GM18907 (cell line): ENCODE measurements at regions not wholly inside any gene's neighbourhood (a gene's known extent, or its start where the extent isn't known, plus 50 kb on each side); places are given as distances from the start of the nearest gene placed in this dataset.
"Not testable (repeated sequence)": the region's sequence is repeated elsewhere in the genome, so short reads cannot be mapped to it uniquely, and the experiment has no call there.

Source experiments
- ATAC-seq: cut with Tn5 transposase; IDR thresholded peaks from one replicate; pipeline ENCODE4 v1.9.1; 2021; ENCODE audit warnings: mild to moderate bottlenecking, moderate library complexity; ENCODE audit not compliant: unreplicated experiment

DNA sequence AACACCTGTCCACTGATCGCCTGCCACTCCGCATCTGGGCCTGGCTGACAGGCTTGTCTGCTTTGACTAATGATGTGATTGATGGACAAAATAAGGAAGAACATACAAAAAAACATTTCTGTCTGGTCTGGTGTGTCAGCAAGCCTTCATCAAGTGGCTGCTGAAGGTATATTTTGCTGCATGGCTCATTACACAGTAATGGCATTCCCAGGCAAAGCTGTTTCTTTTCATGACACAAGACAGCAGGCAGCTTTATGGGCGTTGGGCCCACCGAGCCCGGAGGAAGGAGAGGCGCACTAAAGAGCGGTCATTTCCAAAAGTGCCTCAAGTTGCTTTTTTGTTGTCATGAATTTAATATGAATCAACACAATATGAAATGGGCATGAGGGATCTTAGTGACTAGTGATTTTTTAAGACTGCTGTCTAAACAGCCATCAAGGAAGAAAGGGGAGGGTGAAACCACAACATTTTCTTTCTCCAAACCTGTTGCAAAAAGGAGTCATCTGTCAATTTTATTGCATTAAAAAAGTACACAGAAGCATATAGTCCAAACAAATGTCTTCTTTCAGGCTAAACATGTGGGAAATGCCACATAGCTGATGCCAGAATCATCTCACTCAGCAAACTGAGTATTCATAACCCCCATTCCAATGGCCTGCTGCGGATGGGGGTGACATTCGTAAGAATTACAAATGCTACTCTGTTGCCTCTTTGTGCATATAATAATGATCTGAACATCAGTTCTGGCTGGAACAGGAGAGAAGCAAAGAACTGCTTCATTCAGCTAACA is 476.6 kb downstream of the ZNF536 start:
- no peak for ATAC-seq

DNA sequence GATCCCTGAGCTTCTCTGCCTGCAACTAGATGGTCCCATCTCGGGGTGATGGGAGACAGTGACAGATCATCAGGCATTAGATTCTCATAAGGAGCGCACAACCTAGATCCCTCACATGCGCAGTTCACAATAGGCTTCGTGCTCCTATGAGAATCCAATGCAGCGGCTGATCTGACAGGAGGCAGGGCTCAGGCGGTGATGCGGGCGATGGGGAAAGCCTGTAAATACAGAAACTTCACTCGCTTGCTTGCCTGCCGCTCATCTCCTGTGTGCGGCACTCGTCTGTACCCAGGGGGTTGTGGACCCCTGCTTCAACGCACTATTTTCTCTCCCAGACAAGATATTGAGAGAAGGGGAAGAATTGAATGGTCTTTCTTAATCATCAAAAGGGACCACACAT is 473.9 kb downstream of the ZNF536 start:
- no peak for ATAC-seq

- no peak for ATAC-seq
These were observed 470.7 kb downstream of the ZNF536 start for GRCh38 chr19:30842926-30843325.

- ATAC-seq = no peak
These were observed 469.8 kb downstream of the ZNF536 start for GRCh38 chr19:30841934-30842333.

- no peak for ATAC-seq
These were observed 458.7 kb downstream of the ZNF536 start for GRCh38 chr19:30830875-30831274.

DNA sequence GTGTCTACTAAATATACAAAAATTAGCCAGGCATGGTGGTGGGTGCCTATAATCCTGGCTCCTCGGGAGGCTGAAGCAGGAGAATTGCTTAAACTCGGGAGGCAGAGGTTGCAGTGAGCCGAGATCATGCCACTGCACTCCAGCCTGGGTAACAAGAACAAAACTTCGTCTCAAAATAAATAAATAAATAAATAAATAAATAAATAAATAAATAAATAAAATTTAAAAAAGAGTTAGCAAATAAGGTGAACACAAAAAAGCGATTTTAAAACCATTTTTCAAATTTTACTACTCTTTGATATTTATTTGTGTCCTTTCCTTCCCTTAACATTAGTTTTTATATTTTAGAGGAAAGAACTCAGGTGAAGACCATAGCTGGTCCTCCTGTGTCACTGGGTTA is 453.3 kb downstream of the ZNF536 start:
- ATAC-seq = not testable (repeated sequence)

DNA sequence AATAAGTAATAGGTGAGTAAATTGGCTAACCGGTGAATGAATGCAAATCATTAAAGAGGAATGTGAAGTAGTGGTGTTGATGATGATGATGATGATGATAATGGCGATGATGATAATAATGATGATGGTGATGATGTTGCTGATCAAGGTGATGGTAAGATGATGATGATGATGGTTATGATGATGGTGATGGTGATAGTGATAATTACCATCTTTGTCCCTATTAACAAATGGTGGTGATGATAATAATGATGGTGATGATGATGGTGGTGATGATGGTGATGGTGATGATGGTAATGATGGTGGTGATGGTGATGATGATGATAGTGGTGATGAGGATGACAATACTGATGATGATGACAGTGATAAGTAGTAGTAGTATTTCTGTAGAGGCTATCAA is 452.6 kb downstream of the ZNF536 start:
- no peak for ATAC-seq

DNA sequence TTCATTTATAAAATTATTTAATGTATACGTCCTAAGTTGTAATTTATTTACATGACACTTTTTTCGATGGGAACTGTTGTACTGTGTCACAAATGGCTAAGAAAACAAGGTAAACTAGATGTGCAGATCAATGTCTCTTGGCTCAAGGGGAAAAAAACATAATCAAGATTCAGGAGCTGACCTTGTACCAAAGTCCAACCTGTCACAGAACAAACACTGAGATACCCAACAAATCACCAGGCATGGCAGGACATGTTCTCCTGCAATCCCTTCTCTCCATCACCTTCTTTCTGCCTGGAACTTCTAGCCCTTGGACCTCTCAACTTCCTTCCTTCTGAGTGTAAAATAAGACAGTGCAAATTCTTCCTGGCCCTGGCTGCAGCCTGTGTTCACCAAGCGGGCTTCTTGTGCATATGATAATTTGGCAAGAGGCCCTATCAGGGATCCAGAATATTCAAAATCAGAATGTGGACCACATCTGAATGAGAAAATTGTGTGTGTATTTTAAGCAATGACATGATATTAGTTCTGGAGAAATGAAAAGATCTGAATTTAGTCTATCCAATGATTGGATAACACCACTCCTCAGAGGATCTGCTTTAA is 445.9 kb downstream of the ZNF536 start:
- no peak for ATAC-seq

GRCh38 chr19:30817197-30817596 is 445.0 kb downstream of the ZNF536 start:
- no peak for ATAC-seq

DNA sequence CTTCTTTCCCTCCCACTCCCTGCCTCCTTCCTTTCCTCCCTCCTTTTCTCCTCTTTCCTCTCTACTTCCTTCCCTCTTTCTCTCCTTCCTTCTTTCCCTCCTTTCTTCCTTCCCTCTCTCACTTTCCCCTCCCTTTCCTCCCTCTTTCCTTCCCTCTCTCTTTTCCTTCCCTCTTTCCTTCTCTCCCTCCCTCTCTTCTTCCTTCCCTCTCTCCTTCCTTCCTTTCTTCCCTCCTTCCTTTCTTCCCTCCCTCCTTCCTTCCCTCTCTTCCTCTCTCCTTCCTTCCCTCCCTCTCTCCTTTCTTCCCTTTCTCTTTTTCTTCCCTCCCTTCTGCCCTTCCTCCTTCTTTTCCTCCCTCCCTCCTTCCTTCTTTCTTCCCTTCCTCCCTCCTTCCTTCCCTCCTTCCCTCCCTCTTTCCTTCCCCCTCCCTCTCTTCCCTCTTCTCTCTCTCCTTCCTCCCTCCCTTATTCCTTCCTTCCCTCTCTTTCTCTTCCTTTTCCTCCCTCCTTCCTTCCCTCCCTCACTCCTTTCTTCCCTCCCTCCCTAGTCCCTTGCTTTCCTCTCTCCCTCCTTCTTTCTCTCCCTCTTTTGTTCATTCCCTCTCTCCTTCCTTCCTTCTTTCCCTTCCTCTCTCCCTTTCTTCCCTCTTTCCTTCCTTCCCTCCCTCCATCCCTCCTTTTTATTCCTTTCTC is 443.9 kb downstream of the ZNF536 start:
- ATAC-seq = no peak

DNA sequence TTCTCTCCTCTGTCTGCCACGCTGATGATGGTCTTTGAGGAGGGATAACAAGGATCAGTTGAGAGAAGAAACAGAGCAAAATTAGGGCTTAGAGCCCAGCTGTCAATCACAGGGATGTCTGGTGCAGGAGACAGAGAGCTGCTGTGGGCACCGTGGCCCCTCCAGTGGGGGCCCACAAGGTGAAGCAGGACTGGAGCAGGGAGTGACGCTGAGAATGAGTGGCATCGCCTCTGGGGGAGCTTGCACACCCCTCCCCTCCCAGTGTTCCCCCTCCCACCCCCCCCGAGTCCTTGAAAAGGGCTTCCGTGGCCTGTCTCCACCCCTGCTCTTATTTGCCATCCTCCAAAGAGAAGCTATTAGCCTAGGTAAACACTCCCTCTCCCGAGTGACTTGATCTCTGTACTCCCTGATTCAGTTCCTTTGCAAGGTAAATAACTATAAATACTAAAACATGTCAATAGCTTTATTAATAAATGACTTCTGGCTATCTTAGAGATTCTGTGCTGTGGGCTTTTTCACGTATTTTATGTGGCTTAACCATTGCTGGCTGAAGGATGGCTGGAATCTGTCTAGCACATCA is 440.0 kb downstream of the ZNF536 start:
- ATAC-seq = no peak

- no peak for ATAC-seq
These were observed 439.4 kb downstream of the ZNF536 start for GRCh38 chr19:30811397-30812098.

DNA sequence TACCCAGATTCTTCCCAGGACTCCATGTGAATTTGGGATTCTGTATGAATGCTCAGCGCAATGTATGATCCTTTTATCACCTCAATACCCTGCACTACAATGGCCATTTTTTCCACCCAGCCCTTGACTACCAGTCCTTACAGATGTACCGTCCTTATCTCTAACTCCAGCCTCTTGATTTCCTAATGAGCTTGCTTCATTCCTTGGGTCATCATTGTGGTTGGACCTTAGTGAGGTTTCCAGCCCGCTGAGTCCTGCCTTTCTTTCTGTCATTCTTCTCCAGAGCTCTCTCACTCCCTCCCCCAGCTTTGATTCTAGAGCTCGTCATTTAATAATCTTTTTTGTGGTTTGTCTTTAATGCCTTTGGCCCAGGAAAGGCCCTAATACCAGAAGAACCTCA is 438.5 kb downstream of the ZNF536 start:
- no peak for ATAC-seq

DNA sequence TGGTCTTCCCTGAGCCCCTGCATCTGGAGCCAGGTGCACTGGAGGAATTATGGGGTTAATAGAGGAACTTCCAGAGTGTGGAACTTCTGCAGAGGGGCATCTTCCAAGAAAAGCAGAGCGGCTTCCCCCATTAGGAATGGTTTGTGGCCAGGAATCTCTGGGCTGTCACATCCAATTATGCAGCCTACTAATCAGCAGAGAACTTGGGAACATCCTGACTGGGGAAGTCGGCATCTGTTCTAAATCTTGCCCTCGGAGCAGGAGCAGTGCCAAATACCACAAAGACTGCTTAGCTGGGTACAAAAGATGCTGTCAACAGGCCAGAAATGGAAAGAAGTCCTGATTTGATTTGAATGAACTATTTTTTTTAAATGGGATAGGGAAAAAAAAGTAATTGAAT is 435.1 kb downstream of the ZNF536 start:
- ATAC-seq = no peak

GRCh38 chr19:30806311-30806710 is 434.1 kb downstream of the ZNF536 start:
- no peak for ATAC-seq

DNA sequence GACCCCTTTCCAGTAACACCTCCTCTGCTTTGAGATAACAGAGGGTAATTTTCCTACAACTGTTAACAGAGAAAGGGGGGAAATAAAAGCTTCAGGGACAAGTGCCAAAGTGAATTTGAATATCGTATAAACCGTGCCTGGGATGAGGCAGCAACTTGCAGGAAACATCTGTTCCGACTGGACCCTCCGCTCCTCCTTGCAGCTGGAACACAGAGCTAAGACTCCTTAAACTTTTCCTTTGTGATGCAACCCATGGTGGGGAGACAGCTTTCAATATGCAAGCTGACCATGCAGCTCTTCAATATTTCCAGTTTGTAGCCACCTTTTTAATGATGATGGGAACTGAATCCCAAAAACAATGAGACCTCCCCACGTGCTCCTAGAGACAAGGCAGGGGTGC is 432.6 kb downstream of the ZNF536 start:
- no peak for ATAC-seq

DNA sequence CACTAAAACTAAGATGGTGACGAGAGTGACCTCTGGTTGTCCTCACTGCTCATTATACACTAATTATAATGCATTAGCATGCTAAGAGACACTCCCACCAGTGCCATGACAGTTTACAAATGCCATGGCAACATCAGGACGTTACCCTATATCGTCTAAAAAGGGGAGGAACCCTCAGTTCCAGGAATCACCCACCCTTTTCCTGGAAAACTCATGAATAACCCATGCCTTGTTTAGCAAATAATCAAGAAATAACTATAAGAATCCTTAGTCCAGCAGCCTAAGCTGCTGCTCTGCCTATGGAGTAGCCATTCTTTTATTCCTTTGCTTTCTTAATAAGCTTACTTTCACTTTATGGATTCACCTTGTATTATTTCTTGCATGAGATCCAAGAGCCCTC is 432.1 kb downstream of the ZNF536 start:
- ATAC-seq = not testable (repeated sequence)

DNA sequence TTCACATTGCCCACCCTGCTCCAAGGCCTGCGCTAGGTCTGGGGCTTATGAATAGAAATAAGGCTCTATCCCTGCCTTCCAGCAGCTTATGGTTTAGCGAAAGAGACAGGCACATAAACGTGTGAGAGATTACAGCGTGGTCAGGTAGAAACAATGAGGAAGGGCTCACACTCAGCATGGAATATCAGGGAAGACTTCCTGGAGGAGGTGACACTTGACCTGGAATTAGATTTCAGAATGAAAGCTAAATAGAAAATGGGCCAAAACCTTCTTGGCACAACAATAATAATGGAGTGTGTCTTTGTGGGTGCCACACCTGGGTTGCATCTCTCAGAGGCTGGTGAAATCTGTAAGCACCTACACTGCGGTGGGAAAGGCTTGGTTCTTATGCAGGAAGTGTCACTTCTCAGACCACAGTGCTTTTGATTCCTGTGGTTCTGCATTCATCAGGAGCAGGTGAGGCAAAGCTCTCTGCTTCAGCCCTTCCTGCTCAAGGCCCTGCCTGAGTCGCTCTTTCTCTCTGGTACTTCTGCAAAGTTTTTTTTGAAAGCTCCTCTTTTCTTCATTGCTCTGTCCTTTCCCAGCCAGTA is 430.3 kb downstream of the ZNF536 start:
- no peak for ATAC-seq

- ATAC-seq = no peak
These were observed 427.9 kb downstream of the ZNF536 start for GRCh38 chr19:30799865-30800755.

DNA sequence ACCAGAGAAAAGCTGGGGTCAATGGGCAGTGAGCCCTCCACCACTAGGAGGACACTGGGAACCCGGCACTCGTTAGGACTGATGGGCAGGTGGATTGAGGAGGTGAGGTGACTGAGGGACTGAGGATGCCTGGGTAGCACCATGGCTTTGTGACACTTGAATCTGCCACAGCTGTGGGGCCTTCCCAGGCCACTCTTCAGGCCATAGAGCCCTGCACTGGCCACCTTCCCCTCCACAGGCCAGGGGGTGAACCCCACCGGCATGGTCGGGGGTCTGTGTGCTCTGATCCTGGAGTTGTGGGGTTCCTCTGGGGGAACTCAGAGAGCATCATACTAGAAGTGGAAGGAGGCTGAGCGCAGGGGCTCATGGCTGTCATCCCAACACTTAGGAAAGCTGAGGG is 423.5 kb downstream of the ZNF536 start:
- ATAC-seq = no peak
